GM23338 (cell line): ENCODE measurements at regions not wholly inside any gene's neighbourhood (a gene's known extent, or its start where the extent isn't known, plus 50 kb on each side); places are given as distances from the start of the nearest gene placed in this dataset.
"Not testable (repeated sequence)": the region's sequence is repeated elsewhere in the genome, so short reads cannot be mapped to it uniquely, and the experiment has no call there.

ENCODE experiments used
- CREB1 ChIP-seq: fragments of 250-450 bp; sonication (Bioruptor Pico); IDR thresholded peaks from 2 replicates; pipeline ENCODE4 v1.5.0; 2020; ENCODE audit warnings: low read depth, mild to moderate bottlenecking, moderate library complexity
- CTCF ChIP-seq, 2 experiments: fragments of 200-600 bp in 1 of 2; sonication (generic) in 1 of 2; conservative IDR thresholded peaks; 2 replicates each; pipeline versions ENCODE4 v1.5.1 to v1.6.1; 2016 to 2017; ENCODE audit warnings: antibody characterized with exemption in 2 of 2, low read depth in 2 of 2, mild to moderate bottlenecking in 2 of 2, moderate library complexity in 1 of 2
- ETS1 ChIP-seq: IDR thresholded peaks from 2 replicates; pipeline ENCODE4 v1.6.1; 2016; ENCODE audit warnings: antibody characterized with exemption
- EZH2 ChIP-seq: fragments of 200-600 bp; sonication (generic); IDR thresholded peaks from one replicate; pipeline ENCODE4 v1.8.0; 2017; ENCODE audit warnings: antibody characterized with exemption, mild to moderate bottlenecking, low read depth; ENCODE audit not compliant: unreplicated experiment
- EZH2phosphoT487 ChIP-seq: fragments of 200-600 bp; sonication (generic); IDR thresholded peaks from one replicate; pipeline ENCODE4 v1.8.1; 2018; ENCODE audit warnings: antibody characterized with exemption; ENCODE audit not compliant: unreplicated experiment
- JUNB ChIP-seq: IDR thresholded peaks from one replicate; pipeline ENCODE4 v1.6.1; 2016; ENCODE audit warnings: antibody characterized with exemption; ENCODE audit not compliant: unreplicated experiment
- POLR2AphosphoS5 ChIP-seq: IDR thresholded peaks from 2 replicates; pipeline ENCODE4 v1.6.1; 2016; ENCODE audit warnings: antibody characterized with exemption, low read depth
- REST ChIP-seq: IDR thresholded peaks from one replicate; pipeline ENCODE4 v1.6.1; 2018; ENCODE audit warnings: antibody characterized with exemption; ENCODE audit not compliant: unreplicated experiment
- STAT1 ChIP-seq: IDR thresholded peaks from one replicate; pipeline ENCODE4 v1.6.1; 2016; ENCODE audit warnings: antibody characterized with exemption; ENCODE audit not compliant: unreplicated experiment

- TF ChIP-seq POLR2AphosphoS5; CTCF (conservative IDR thresholded peaks at IDR 0.05; ENCODE audit: low read depth in 2 of 2); EZH2; ETS1; REST; STAT1; EZH2phosphoT487; CREB1 (CRISPR knock-in tag); JUNB: not testable (repeated sequence)
Measured at GRCh38 chr12:89867611-89868010, 159.0 kb upstream of the ATP2B1 start.
